Ureter (tissue), 1 donor: ENCODE measurements at regions not wholly inside any gene's neighbourhood (a gene's known extent, or its start where the extent isn't known, plus 50 kb on each side); places are given as distances from the start of the nearest gene placed in this dataset.
"Not testable (repeated sequence)": the region's sequence is repeated elsewhere in the genome, so short reads cannot be mapped to it uniquely, and the experiment has no call there.

Source experiments
- DNase-seq: peaks from one replicate; pipeline ENCODE4 v3.0.0-alpha.2; 2020; ENCODE audit warnings: low spot score
- donor health status: DM: yes; HTN: yes; CAD: no.

DNA sequence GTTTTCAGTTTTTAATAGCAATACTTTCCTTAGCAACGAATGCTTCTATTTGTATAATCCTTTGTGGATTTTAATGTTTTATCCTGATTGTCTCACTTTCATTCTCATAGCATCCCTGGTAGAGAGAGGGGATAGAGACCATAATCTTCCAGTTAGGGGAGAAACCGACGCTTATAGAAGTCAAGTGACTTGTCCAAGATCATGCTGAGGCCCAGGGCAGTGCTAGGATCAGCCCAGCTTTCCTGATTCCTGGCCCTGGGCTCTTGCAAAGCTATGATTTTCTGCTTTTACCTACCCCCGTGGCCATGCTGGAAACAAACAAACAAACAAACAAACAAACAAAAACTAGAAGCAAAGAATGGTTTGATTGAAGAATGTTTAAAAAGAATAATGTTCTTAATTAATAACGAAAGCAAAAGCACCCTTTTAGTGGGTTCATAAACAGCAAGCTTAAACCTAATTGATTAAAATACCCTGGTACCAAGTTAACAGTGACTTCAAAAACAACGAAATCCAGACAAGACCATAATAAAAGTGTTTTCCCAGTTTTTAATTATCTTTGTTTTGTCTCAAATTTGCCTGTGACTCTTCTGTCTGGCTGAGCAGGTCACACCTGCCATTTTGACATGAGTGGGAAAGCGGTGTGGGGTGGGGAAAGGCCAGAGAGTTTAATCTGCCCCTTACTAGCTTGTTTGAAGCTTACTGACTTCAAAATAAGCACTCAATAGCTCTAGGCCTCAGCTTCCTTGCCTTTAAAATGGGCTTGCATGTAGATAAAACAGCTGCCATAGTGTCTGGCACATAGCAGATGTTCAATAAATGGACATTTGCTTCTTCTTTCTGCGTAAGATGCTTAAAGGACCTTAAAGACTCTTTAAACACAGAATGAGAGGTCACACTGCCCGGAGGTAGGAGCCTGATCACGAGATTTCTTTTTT, 116.6 kb upstream of the MYCN start:
- DNase-seq, result no peak

GRCh38 chr2:15824467-15824866, 115.9 kb upstream of the MYCN start:
- DNase-seq, result not testable (repeated sequence)

DNA sequence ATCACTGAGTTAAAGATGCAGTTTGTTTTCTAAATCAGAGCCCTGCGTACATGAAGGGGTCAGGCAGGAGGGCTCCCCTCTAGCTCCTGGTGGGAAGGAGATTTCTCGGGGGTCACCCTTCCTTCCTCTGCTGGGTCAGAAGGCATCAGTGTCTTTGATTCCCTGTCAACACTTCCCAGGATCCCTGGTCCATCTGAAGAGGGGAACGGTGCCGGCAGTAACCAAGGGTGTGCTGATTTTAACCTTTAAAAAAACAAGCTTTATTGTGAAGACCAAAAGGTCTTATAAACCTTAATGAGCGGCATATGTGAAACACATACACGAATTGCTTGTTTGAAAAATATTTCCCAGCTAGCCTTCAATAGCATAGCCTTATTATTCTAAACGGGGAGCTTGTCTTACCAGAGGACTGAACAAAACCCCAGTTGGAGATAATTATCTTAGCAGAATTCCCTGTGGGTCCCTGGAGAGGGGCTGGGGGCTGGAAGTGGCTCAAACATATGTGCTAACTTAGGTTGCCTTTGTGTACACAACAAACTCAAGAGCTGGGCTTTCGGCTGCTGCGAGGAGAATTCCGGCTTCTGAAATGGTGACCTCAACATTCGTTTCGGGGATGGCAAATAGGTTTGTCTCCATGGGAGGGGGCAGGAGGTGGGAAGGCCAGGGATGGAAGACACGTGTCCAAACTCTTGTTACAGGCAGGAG, 114.9 kb upstream of the MYCN start:
- no peak for DNase-seq

DNA sequence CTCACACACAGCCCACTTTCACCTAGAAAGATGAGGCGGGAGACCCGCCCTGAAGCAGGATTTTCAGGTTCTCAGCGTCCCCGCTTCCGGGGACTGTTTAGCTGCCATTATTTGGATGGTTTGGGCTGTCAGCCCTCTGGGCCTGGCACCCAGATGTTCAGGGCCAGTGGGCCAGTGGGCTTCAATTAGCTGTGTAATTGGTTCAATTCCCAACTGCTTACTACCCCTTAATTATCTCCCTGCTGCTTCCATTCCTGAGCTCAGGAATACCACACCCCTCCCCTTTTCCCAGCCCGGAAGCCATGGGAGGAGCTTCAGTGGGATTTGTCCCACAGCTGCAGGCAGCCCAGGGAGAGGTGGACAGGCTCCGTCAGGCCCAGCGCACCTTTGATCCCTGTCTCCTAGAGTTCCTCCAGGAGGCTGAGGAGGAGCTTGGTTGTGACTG, 114.1 kb upstream of the MYCN start:
- no peak for DNase-seq

- no peak for DNase-seq
Measured at GRCh38 chr2:15827001-15827400, 113.3 kb upstream of the MYCN start.

- no peak for DNase-seq
Measured at GRCh38 chr2:15828576-15828975, 111.8 kb upstream of the MYCN start.

DNA sequence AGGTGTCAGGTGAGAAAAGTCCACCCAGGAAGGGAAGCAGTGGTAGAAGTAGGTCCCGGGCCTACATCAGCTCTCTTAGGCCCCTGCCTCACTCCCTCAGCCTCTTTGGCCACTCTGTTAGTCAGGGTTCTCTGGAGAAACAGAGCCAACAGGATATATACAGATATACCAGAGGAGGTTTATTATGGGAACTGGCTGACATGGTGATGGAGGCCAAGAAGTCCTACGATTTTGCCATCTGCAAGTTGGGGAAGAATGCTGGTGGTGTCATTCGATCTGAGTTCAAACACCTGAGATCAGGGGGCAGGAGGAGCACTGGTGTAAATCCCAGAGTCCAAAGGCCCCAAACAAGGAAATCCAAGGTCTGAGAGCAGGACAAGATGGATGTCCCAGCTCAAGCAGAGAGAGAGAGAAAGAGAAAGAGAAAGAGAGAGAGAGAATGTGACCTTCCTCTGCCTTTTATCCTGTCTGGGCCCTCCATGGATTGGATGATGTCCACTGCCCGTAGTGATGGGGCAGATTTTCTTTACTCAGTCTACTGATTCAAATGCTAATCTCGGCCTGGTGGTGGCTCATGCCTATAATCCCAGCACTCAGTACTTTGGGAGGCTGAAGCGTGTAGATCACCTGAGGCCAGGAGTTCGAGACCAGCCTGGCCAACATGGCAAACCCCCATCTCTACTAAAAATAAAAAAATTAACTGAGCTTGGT, 111.1 kb upstream of the MYCN start:
- DNase-seq, result no peak

DNA sequence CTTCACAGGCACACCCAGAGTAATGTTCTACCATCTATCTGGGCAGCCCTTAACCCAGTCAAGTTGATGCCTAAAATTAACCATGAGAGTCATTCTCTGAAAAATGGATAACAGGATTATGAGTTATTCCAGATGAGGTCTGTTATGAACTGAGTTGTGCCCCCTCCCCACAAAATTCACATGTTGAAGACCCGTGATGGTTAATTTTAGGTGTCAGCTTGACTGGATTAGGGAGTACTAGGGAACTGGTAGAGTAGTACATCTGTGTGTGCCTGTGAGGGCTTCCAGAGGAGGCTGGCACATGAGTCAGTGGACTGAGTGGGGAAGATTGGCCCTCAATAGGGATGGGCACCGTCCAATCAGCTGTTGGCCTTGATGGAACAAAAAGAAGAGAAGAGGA, 110.4 kb upstream of the MYCN start:
- DNase-seq, result no peak

- DNase-seq, result no peak
Measured at GRCh38 chr2:15830937-15831549, 109.3 kb upstream of the MYCN start.

DNA sequence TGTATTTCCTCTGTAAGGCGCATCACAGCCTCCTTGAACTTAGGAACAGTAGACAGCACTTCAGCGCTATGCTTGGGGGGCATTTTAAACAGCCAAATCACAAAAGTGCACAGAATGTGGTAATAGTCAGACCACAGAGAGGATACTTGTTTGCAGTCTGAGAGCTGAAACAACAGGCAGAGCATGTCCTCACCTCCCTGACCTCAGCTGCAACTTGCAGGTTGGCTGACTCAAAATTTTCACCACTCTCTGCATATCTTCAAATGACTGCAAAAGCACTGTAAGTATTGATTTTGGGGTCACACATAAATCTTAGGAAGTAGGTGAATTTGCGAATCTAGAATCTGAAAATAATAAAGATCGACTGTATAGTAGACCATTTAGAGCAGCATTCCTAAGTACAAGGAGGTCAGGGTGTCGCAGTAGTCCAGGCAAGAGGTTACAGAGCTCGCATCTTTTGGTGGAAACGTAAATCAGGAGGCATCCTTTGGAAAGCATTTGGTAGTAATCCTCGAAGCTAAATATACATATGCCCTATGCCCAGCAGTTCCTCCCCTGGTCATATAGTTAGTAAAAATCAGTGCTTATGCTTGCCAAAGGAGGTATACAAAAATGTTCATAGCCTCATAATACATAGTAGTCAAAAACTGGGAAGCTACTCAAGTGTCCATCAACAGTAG, 108.2 kb upstream of the MYCN start:
- DNase-seq, result no peak

DNA sequence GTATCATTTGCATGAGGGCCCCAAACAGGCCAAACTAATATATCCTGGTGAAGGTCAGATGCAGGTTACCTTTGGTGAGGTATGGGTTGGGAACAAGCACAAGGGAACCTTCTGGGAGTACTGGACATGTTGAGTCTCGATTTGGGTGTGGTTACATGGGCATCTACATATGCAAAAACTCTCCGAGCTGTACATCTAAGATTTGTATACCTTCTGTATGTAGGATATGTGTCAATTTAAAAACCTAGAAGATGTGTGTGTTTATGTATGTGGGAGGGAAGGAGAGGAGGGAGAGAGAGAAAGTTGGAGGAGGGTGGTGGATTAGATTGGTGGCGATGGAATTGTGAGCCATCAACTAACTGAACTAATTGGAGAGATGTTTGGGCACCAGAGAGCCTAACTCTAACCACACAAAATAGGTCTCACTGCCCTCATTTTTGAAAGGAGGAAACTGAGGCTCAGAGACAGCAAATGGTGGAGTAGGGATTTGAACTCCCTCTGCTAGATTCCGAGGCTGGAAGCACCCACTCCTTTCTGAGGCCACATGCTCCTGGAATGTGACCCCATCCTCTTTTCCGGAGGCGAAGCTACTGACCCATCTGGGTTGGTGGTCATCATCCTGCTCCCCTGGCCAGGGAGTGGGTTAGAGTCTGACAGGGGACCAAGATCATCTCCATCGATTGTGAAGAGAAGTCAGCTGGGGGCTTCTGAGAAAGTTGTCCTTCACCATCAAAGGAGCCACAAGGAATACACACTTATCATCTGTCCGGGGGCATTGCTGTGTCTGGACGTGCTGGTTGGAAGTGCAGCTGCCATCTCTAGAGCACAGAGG, 107.3 kb upstream of the MYCN start:
- no peak for DNase-seq

DNA sequence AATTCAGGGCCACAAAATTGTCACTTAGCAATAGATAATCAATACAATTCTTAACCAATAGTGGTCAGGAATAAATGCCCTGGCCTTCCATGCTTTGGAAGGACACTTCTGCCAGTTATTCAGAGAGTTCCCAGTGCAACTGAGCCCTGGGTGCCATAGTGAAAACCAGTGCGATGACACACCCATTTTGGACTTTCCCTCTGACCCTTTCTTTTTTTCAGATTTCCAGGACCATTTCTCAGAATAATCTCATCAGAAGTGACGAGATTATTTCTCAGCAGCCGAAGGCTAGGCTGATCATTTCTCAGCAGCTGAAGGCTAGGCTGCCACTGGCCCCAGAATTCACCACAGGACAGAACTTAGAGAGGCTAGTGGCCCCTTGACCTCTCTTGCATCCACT, 106.6 kb upstream of the MYCN start:
- DNase-seq, result no peak

DNA sequence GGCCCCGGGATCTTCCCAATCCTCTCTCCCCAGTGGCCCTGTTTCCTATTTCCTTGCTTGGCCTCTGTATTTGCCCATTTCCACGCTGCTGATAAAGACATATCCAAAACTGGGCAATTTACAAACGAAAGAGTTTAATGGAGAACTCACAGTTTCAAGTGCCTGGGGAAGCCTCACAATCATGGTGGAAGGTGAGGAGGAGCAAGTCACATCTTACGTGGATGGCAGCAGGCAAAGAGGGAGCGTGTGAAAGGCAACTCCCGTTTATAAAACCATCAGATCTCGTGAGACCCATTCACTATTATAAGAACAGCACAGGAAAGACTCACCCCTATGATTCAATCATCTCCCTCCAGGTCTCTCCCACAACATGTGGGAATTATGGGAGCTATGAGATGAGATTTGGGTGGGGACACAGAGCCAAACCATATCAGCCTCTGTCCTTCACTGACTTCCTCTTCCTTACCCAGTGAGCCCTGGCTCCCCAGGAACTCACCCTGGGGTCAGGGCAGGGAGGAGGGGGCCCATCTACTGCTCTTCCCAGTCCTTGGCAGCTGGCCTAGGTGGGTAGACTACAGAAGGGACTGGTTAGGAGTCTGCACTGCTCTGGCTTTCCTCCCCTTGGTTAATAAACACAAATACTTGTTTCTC, 105.8 kb upstream of the MYCN start:
- no peak for DNase-seq

GRCh38 chr2:15835991-15836688, 104.2 kb upstream of the MYCN start:
- no peak for DNase-seq

GRCh38 chr2:15836689-15837610, 103.4 kb upstream of the MYCN start:
- no peak for DNase-seq

DNA sequence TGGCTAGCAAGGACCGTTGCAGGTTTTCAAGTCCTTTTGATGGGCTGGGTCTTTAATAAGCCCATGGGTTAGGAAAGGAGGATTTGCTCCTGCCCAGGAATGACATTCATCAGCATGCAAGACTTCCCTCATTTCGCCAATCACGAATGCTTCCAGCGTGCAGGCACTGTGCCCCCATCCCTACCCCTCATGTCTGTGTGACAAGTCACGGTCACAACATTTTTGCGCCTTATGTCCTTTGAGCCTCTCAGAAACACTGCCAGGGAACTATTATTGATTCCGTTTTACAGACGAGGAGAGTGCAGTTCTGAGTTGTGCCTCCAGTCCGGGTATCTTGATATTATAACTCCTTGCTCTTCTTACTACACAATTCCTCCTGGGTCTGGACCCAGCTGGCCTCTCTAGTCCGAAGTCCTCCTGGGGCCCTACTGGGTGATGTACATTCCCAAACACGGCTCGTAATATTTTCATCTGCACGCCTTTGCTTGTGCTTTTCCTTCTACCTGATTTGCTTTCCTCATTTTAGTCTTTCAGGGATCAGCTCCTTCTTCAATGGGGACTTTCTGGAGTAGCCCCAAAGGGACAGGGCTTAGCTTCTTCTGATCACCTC, 101.8 kb upstream of the MYCN start:
- no peak for DNase-seq

- no peak for DNase-seq
Measured at GRCh38 chr2:15839426-15840124, 100.8 kb upstream of the MYCN start.
